ENCODE measurements at regions not wholly inside any gene's neighbourhood (a gene's known extent, or its start where the extent isn't known, plus 50 kb on each side); places are given as distances from the start of the nearest gene placed in this dataset.

- DNase-seq (ENCODE audit: low read depth), result no peak
- no peak overlapping the region for H3K4me3 ChIP-seq (ENCODE audit: low read depth, low read length)
These were observed 279.0 kb downstream of the ANKRD50 start for GRCh38 chr4:124433500-124433899.

GRCh38 chr4:124435274-124435950 lies 277.1 kb downstream of the ANKRD50 start:
- TF ChIP-seq CTCF (IDR thresholded peaks at IDR 0.05; ENCODE audit: insufficient read depth, low read depth, low read length, missing control alignments), result no peak
- H3K4me3 ChIP-seq (ENCODE audit: low read depth, low read length), result no peak overlapping the region
- DNase-seq (ENCODE audit: low read depth), result no peak

More at GRCh38 chr4:124433500-124433899, 279.0 kb downstream of the ANKRD50 start:
- TF ChIP-seq CTCF (IDR thresholded peaks at IDR 0.05; ENCODE audit: insufficient read depth, low read depth, low read length, missing control alignments), result no peak

GRCh38 chr4:124437853-124438495 lies 274.6 kb downstream of the ANKRD50 start:
- TF ChIP-seq CTCF (IDR thresholded peaks at IDR 0.05; ENCODE audit: insufficient read depth, low read depth, low read length, missing control alignments), result no peak
- H3K4me3 ChIP-seq (ENCODE audit: low read depth, low read length), result no peak overlapping the region
- no peak for DNase-seq (ENCODE audit: low read depth)

GRCh38 chr4:124445071-124445470 lies 267.5 kb downstream of the ANKRD50 start:
- no peak overlapping the region for H3K4me3 ChIP-seq (ENCODE audit: low read depth, low read length)
- TF ChIP-seq CTCF (IDR thresholded peaks at IDR 0.05; ENCODE audit: insufficient read depth, low read depth, low read length, missing control alignments), result no peak
- no peak for DNase-seq (ENCODE audit: low read depth)

- no peak for DNase-seq (ENCODE audit: low read depth)
- no peak overlapping the region for H3K4me3 ChIP-seq (ENCODE audit: low read depth, low read length)
- no peak for TF ChIP-seq CTCF (IDR thresholded peaks at IDR 0.05; ENCODE audit: insufficient read depth, low read depth, low read length, missing control alignments)
These were observed 262.7 kb downstream of the ANKRD50 start for GRCh38 chr4:124449881-124450280.

GRCh38 chr4:124450851-124451250 lies 261.7 kb downstream of the ANKRD50 start:
- no peak overlapping the region for H3K4me3 ChIP-seq (ENCODE audit: low read depth, low read length)
- no peak for DNase-seq (ENCODE audit: low read depth)
- no peak for TF ChIP-seq CTCF (IDR thresholded peaks at IDR 0.05; ENCODE audit: insufficient read depth, low read depth, low read length, missing control alignments)

All from GM12865 (cell line).